Fibroblast of pulmonary artery (primary cell): ENCODE measurements at regions not wholly inside any gene's neighbourhood (a gene's known extent, or its start where the extent isn't known, plus 50 kb on each side); places are given as distances from the start of the nearest gene placed in this dataset.

Experiments used
- DNase-seq: peaks from one replicate; pipeline ENCODE4 v3.0.0-alpha.2; 2010; ENCODE audit warnings: low read depth
- H3K4me3 ChIP-seq: replicated peaks from 2 replicates; pipeline ENCODE4 v1.5.1; 2011; ENCODE audit warnings: low read depth, mild to moderate bottlenecking, control low read depth, low read length, moderate library complexity
- CTCF ChIP-seq: IDR thresholded peaks from 2 replicates; pipeline ENCODE4 v1.5.1; 2011; ENCODE audit warnings: mild to moderate bottlenecking, control low read depth, low read length, inconsistent platforms; ENCODE audit errors: missing control alignments

DNA sequence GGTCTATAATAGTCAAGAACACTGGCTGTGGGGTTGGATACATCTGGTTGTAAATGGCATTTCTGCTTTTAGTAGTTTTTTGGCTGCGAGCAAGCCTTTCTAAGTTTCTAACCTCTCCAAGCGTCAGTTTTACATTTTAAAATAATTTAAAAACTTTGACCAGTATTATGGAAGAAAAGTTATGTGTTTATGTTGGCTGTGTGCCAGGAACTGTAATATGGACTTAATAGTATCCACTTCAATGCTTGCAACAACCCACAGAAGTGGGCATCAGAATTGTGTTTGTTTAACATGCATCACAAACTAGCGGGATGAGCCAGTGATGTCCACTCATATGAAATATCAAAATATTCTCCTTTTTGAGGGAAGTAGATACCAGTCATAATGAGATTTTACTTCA, 844.2 kb downstream of the JRKL start:
- H3K4me3 ChIP-seq = no peak overlapping the region
- no peak for TF ChIP-seq CTCF
- no peak for DNase-seq

- DNase-seq = no peak
- no peak for TF ChIP-seq CTCF
Measured at GRCh38 chr11:97237151-97237550, 847.3 kb downstream of the JRKL start.

GRCh38 chr11:97247601-97248000, 857.8 kb downstream of the JRKL start:
- H3K4me3 ChIP-seq = no peak overlapping the region
- DNase-seq = no peak
- TF ChIP-seq CTCF = no peak

More at GRCh38 chr11:97237151-97237550, 847.3 kb downstream of the JRKL start:
- no peak overlapping the region for H3K4me3 ChIP-seq

GRCh38 chr11:97254790-97255189, 865.0 kb downstream of the JRKL start:
- no peak overlapping the region for H3K4me3 ChIP-seq
- no peak for TF ChIP-seq CTCF
- no peak for DNase-seq

DNA sequence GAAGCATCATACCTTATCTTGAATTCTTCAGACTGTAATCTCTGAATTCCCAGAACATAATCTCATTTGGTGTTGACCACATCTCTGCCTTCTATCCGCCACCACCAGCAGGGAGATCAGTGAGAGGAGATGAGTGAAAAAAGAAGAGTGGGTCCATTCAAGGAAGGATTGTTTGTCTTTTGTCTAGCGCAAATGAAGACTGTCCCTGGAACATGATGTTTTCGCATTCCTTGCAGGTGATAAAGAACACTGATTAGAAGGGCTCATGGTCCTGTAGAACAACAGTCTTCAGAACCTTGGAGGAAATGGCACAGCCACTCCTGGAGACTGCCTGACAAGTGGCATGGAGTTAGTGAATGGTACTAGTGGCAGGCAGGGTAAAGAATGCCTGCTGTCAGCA, 869.6 kb downstream of the JRKL start:
- TF ChIP-seq CTCF = no peak
- no peak for DNase-seq
- H3K4me3 ChIP-seq = no peak overlapping the region

- peak; percentile 5 for TF ChIP-seq CTCF
- no peak for DNase-seq
- no peak overlapping the region for H3K4me3 ChIP-seq
Measured at GRCh38 chr11:97259884-97260283, 870.1 kb downstream of the JRKL start.

GRCh38 chr11:97263183-97263858, 873.5 kb downstream of the JRKL start:
- no peak for DNase-seq
- no peak for TF ChIP-seq CTCF
- H3K4me3 ChIP-seq = no peak overlapping the region
